HG02884 (cell line): ENCODE measurements at regions not wholly inside any gene's neighbourhood (a gene's known extent, or its start where the extent isn't known, plus 50 kb on each side); places are given as distances from the start of the nearest gene placed in this dataset.
"Not testable (repeated sequence)": the region's sequence is repeated elsewhere in the genome, so short reads cannot be mapped to it uniquely, and the experiment has no call there.

Experiments
- ATAC-seq: cut with Tn5 transposase; IDR thresholded peaks from one replicate; pipeline ENCODE4 v1.9.1; 2021; ENCODE audit warnings: mild to moderate bottlenecking, moderate library complexity; ENCODE audit not compliant: unreplicated experiment

DNA sequence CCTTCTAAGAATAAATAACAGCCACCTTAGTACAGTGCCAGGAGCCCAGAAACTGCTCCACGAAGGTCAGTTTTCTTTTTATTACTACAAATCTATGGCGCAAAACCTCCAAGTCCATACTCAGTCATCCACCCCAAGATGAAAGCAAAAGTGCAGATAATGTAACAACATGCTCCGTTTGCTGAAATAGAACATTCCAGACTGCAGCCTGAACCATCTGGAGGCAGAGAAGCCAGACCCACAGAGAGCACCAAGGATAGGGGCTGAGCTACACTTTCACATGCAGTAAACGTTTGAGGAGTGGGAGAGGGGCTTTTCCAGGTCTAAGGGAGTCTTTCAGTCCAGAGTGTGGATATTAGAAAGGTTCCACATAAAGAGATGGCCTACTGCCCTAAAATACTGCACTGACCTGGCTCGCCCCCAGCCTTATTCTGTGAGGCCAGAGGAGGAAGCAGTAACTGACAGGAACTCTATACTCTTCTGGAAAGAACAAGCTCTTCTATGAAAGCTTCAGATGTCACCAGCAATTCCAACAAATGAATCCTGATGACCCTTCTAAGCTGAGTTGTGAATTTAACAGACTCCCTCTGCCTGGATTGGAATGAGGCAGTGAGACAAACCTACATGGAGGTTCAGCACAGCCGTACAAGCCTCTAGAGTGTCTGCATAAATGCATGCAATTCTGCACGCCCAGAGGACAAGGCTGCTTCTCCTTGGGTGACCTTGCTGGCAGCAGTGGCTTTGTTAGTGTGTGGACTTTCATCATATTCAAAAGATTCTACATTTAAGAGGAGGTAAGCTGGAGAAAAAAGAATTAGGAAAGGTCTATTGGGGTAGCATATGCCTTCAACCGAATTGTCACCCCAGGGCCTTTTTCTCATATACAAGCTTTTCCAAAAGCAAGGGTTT lies 153.9 kb upstream of the EGLN3 start:
- ATAC-seq = no peak

DNA sequence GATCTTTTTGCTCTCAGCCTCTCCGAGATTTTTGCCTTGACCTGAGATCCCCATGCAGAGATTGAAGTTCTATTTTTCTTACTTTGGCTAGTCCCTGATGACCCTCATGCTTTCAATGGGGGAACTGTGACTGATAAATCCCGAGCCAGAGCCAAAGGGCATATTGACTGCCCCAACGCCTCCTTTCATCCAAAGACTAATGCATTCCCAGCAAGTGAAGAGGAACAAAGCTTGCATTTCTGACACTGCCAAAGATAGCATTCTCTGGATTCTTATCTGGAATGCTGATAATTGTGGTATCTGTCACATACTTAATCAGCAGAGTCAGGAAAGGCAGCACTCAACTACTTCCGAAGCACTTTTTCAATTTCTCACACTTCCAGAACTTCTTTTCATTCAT lies 152.3 kb upstream of the EGLN3 start:
- no peak for ATAC-seq

DNA sequence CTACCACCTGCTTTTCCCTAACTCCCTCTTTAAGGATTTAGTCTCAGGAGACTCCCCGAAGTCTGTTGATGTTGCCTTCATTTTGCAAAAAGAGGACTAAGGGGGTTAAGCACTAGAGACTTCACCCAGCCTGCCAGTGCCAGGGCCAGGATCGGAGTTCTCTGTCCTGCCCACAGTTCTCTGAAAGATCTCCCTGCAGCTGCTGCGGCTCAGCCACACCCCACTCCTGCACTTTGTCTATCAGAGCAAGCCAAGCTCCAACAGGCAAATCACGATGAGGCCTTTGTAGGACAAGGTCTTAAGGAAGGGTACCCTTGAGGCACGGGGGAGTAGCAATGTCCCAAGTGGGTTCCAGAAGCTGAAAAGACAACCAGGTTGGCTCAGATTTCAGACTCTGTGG lies 148.8 kb upstream of the EGLN3 start:
- ATAC-seq = no peak

DNA sequence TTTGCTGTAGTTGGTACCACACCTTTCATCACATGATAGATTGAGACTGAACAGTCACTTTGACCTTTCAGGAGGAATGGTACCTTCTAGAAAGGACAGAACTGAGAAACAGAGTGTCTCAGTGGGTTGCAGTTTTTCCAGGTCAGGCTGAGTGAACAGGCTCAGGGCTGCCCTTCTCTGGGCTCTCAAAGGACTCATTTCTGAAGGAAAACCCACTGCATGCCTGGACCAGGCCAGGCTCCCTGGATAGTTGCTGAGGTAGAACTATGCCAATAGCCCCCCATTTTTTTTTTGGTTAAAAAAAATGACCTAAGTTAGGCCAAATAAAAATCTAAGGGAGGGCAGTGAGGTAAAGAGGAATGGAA lies 148.1 kb upstream of the EGLN3 start:
- ATAC-seq = no peak

DNA sequence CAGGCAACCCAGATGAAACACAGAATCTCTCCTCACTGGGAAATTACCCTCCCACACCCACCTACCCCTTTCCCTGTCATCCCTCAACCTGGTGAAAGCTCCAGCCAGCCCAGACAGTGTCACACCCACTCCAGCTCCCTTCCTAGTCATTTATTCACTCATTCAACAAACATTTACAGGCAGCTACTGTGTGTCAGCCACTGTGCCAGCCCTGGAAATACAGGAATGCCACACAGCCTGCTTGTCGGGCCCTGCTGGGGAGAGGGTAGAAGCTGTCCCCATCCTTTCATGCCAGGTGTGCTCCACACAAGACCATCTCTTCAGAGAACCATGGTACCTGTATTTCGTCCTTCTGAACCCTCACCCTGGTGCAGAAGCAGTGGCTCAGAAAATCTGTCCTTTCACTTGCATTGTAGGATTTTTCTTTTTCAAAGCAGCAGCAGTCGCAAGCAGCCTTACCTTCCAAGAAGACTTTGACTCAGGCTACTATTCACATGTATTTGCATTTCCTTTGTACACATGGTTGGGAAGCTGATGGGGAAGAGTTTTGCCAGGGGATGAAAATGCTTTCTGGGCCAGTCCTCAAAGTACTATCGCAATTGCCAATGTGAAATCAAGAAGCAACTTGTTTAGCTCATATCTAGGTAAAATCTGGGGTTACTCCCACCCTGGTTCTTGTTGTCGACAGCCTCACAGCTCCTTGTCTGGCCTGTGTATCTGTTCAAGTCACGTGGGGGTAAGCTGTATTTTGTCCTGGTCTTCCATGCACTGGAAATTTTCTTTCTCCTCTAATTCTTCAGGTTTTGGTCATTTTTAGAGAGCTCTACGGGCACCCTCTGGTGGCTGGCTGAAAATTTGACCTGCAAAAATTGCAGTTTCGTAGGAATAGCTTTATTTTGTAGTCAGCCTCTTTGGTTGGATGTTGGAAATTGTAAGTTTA lies 147.4 kb upstream of the EGLN3 start:
- ATAC-seq = no peak

DNA sequence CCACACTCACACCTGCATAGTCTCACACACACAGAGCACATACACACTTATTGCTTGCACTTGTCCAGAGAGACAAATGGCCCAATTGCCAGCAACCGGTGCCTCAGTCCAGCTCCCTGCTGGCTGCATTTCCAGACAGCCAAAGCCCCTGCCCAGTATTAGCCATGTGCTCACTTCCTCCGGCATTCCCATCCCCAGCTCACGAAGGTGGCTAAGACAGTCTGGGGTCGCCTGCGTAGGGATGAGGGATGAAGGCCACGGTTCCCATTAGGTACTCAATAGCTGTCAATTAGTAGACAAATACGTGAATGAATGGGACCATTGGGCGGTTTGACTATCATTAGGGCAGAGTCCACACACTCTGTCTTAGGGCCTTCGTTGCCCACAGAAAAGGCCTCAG lies 146.8 kb upstream of the EGLN3 start:
- ATAC-seq = no peak

DNA sequence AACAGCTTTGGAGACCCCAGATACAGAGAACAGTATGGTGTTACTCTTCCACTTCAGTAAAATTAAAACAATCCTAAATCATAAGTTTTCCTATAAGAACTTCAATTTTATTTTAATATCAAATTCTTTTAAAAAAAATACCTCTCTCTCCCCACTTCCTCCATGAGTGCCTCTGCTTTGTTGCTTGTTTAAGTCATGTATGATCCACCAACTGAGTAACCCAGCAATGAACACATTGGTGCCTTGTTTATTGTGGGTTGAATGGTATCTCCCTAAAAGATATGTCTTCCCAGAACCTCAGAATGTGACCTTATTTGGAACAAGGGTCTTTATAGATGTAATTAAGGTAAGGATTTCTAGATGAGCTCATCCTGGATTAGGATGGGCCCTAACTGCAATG lies 143.5 kb upstream of the EGLN3 start:
- no peak for ATAC-seq

DNA sequence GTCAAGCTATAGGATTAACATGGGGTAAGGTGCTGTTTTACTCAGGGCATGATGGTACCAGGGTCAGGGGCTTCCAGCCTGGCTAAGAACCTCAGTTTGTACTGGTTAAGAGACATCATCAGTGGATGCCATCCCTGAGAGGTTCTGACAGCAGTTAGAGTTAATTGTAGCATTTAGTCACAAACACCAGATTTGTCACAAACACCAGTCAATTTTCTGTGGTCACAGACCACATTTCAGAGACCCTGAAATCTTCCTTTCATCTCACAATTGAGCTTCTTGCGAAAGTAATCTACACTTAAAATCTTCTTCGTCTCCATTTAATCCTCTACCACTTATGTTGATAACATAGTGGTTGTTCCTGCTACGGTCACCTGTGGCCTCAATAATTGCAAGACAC lies 143.0 kb upstream of the EGLN3 start:
- ATAC-seq = no peak

DNA sequence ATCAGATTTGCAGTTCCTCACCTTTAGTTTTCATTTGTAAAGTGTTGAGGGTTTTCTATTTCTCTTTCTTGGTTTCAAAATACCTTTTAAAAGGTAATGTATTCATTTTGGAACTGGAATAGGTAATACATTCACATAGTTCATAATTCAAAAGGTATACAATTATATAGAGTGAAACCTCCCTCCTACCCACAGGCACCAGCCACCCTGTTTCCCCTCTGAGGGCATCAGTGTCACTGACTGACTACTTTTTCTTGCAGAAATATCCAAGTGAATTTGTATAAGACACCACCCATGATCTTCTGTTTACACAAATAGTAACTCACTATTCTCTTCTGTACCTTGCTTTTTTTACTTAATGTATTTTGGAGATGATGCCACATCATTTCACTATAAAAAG lies 139.6 kb upstream of the EGLN3 start:
- ATAC-seq = no peak

DNA sequence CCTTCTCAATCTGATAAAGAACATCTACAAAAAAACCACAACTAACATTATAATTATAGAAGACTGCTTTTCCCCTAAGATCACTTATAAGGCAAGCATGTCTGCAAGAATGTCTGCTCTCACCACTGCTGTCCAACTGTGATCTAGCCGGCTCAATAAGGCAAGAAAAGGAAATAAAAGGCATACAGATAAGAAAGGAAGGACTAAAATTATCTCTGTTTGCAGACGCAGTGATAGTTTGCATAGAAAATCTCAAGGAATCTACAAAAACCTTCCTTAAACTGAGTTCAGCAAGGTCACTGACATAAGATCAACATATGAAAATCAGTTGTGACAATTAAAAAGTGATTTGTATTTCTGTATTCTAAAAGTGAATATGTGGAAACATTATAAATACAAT lies 138.0 kb upstream of the EGLN3 start:
- ATAC-seq = no peak

DNA sequence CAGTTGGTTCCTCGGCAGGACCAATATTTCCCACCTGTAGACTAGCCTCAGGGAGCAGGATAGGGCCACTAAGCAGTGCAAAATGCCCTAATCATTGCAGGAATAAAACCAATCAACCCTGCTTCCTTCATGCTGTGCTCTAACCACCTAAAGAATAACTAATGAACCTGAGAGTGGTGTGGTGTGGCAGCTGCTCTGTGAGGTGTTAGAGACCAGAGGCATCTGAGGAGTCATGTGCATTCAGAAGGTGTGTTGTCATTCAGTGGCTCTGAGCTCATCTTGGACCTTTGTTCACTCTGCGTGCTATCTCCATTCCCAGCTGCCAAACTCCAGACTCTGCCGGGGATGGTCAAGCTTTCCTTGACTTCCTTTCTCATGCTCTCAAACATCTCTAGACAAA lies 136.7 kb upstream of the EGLN3 start:
- no peak for ATAC-seq

DNA sequence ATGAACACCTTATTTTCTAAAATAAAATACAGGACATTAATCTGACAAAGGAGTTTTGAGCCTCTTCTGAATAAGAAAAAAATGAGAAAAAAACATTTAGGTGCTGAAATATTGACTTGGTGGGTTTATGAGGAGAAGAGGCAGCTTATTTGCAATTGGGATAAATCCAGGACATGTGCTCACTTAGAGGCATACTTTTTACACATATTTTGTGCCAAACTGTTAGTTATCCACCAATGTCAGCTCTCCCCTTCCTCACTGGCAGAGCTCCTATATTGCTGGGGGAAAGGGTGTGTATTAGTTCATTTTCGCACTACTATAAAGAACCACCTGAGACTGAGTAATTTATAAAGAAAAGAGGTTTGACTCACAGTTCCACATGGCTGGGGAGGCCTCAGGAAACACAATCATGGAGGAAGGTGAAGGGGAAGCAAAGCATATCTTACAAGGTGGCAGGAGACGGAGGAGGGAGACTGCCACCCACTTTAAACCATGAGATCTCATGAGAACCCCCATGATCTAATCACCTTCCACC lies 135.4 kb upstream of the EGLN3 start:
- ATAC-seq = no peak

DNA sequence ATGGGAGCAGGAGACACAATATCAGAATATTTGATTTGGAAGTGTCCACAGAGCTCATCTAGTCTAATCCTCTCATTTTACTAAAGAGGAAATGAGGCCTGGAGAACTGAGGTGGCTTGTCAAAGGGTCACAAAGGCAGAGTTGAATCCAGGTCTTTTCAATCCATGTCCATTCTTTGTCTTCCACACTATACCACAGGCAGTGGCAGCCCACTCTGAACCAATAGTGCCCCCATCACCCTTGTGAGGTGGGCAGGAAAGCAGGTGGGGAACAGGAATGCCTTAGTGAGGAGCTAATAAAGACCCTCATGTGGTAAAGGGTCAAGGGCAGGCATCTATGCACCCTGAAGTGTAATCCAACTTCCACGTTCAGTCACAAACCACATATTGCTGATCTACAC lies 134.8 kb upstream of the EGLN3 start:
- ATAC-seq = no peak

DNA sequence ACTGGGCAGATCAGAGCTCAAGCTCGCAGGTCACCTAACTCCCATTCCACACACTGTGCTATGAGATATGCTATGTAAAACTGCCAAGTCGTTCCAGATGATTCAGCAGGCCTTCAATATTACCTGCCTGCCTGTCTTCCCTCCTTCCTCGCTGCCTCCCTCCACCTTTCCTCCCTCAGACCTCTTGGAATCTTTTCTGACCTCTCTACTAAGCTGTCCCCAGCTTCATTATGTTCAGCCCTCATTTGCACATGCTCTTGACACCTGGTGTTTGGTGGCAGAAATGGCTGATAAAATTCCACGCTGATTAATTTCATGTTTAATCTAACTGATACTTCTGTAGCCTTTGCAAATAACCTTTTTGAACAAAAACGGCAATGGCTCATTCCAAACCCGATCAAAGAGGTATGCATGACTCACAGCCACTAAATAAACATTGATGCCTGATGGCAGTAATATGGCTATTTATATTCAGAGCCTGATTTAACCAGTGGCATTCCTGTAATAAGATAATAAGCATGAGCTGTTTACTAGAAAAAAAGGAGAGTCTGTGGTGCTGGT lies 130.8 kb upstream of the EGLN3 start:
- no peak for ATAC-seq

DNA sequence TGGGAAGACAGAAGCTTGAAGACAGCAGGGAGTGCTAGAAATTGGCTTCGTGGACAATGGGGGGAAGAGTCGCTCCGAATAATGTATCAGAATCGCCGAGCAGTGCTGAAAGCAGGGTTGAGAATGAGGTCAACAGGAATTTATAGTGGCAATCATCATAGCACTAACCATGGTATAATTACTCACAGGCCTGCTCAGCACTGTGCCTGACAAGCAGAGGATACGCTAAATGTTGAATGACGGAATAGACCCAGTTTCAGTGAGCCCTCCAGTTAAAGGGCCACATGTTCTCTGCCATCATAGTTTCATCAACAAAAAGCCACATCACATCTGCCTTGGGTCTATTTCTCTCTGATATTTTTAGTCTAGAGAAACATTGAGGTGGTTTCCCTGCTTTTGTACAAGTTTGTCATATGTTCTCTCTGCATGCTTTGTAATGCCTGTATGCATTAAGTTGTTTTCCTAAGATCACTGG lies 130.3 kb upstream of the EGLN3 start:
- ATAC-seq = no peak

DNA sequence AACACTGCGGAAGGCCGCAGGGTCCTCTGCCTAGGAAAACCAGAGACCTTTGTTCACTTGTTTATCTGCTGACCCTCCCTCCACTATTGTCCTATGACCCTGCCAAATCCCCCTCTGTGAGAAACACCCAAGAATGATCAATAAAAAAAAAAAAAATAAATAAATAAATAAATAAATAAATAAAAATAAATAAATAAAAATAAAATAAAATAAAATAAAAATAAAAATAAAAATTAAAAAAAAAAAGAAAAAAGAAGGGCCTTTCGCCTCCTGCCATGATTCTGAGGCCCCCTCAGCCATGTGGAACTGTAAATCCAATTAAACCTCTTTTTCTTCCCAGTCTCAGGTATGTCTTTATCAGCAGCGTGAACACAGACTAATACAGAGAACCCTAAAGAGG lies 128.8 kb upstream of the EGLN3 start:
- ATAC-seq = not testable (repeated sequence)

DNA sequence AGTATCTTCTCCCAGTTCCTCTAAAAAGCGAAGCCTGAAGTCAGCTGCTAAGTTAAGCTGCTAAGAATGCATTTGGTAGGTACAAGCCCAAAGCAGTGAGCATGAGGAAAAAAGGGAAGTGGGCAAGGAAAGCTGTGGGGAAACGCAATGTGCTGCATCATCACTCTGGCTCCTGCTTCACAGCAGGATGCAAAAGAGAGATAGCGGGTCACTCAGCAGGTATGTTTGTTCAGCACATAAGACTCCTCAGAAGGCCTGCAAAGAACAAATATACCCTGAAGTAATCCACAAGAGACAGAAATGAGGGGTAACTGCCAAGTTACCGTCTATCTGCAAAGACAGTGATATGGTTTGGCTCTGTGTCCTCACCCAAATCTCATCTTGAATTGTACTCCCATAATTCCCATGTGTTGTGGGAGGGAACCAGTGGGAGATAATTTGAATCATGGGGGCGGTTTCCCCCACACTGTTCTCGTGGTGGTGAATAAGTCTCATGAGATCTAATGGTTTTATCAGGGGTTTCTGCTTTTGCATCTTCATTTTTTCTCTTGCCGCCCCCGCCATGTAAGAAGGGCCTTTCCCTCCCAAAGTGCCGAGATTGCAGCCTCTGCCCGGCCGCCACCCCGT lies 127.4 kb upstream of the EGLN3 start:
- no peak for ATAC-seq

DNA sequence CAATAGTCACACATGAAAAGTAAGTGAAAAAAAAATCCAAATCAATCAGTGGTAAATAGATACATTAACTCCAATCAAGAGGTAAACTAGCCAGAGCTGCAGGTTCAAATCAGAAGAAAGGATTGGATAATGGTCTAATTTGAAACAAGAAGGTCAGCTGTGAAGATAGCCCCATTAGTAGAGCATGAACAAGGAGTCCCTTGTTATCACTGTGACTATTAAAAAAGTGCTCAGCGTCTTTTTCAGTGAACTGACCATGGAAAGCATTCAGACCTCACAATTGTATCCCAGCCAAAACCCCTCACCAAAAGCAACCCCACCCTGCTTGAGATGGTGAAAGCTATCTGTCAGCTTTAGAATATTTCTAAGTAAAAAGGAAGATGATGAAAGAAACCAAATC lies 125.0 kb upstream of the EGLN3 start:
- ATAC-seq = no peak

DNA sequence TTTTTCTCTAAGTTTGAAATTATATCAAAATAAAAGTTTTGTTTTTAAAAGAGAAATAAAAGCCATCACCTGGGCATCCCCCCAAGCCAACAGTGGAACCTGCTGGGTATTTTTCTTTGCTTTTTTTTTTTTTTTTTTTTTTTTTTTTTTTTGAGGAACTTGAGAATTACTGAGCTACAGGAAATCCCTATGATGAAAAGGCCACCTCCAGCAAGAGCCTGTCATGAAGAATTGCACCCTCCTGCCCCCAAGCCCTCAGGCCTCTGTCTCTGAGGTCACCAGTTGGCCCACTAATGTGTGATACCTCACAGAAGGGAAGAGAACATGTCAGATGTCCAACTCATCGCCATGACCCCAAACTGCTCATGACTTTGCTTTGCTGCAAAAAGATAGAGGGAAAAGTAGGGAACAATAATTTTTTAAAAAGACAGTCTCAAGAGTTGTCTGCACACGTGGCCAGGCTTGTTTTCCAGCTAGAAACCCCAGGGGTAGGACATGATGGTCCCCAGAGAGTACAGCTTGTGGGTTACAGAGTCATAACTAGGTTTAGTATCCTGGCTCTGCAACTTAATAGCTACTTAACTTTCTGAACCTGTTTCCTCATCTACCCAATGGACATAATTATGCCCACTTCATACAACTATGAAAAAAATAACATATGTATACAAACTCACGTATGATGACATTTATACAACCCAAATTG lies 124.3 kb upstream of the EGLN3 start:
- ATAC-seq = no peak

DNA sequence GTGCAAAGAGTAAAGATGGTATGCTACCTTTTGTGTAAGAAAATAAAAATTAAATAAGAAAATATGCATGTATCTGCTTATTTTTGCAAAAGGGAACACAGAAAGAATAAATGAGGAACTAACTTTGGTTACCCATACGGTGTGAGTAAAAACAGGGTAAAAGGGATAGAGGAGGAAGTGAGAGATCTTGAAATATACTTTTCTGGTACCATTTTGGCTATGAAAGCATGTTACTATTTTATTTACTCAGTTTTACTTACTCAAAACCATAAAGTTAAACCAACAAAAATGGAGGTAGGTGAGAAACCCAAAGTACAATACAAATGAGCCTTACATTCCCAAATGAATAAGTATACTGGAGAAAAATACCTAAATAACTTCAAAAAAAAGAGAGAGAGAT lies 122.0 kb upstream of the EGLN3 start:
- no peak for ATAC-seq
